Esophagus muscularis mucosa (tissue), 3 donors: ENCODE measurements at regions not wholly inside any gene's neighbourhood (a gene's known extent, or its start where the extent isn't known, plus 50 kb on each side); places are given as distances from the start of the nearest gene placed in this dataset.

Experiments
- CTCF ChIP-seq, 3 experiments: fragments of 200-600 bp in 2 of 3; fragments of 450-650 bp in 1 of 3; sonication (generic) in 2 of 3; IDR thresholded peaks; one replicate each; pipeline ENCODE4 v1.5.1; 2017 to 2019; ENCODE audit warnings: antibody characterized with exemption in 3 of 3, mild to moderate bottlenecking in 2 of 3, moderate library complexity in 1 of 3
- POLR2A ChIP-seq: fragments of 450-650 bp; IDR thresholded peaks from one replicate; pipeline ENCODE4 v1.6.1; 2017; ENCODE audit warnings: antibody characterized with exemption, moderate library complexity, mild to moderate bottlenecking, low read depth
- POLR2AphosphoS5 ChIP-seq, 2 donors: sonication (generic); formaldehyde crosslinking; IDR thresholded peaks; one replicate each; pipeline ENCODE4 v1.6.1; 2017; ENCODE audit warnings: antibody characterized with exemption in 2 of 2

DNA sequence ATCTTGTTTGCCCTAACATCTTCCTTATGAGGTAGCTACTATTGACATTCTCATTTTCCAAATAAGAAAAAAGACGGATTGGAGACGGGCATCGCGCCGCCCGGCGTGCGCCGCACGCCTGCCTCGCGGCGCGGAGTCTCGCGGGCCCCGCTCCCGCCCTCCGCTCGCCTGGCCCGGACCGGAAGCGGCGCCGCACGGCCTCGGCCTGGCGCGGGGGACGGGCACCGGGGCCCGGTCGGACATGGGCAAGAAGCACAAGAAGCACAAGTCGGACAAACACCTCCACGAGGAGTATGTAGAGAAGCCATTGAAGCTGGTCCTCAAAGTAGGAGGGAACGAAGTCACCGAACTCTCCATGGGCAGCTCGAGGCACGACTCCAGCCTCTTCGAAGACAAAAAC is 112.0 kb downstream of the IL12A start:
- TF ChIP-seq CTCF (IDR thresholded peaks at IDR 0.05) (no peak), POLR2A (no peak), POLR2AphosphoS5 (IDR thresholded peaks at IDR 0.05) (no peak)
